Astrocyte (in vitro differentiated cells and primary cell): ENCODE measurements at regions not wholly inside any gene's neighbourhood (a gene's known extent, or its start where the extent isn't known, plus 50 kb on each side); places are given as distances from the start of the nearest gene placed in this dataset.
"Not testable (repeated sequence)": the region's sequence is repeated elsewhere in the genome, so short reads cannot be mapped to it uniquely, and the experiment has no call there.

Experiments
- DNase-seq: peaks from one replicate; pipeline ENCODE4 v3.0.0-alpha.2; 2010; ENCODE audit warnings: low read depth
- FAIRE-seq: peaks from 2 replicates; lab custom pipeline; 2011; peaks lifted over from hg19 to GRCh38; lab: Jason Lieb, UNC
- H2AFZ ChIP-seq: 2 replicates; pipeline ENCODE4 v1.6.0; 2012; ENCODE audit warnings: low read depth, low read length, inconsistent platforms
- H3K27ac ChIP-seq: 2 replicates; pipeline ENCODE4 v1.5.1; 2011; ENCODE audit warnings: low read depth, low read length, inconsistent platforms
- H3K27me3 ChIP-seq: 2 replicates; pipeline ENCODE4 v1.6.0; 2011; ENCODE audit warnings: low read length, inconsistent platforms; ENCODE audit not compliant: insufficient read depth
- H3K36me3 ChIP-seq: 2 replicates; pipeline ENCODE4 v1.5.1; 2011; ENCODE audit warnings: low read length, inconsistent platforms; ENCODE audit not compliant: insufficient read depth
- H3K4me1 ChIP-seq: 2 replicates; pipeline ENCODE4 v1.5.1; 2011; ENCODE audit warnings: low read length, inconsistent platforms; ENCODE audit not compliant: insufficient read depth
- H3K4me2 ChIP-seq: 2 replicates; pipeline ENCODE4 v1.6.0; 2012; ENCODE audit warnings: low read length, inconsistent platforms
- H3K4me3 ChIP-seq: 2 replicates; pipeline ENCODE4 v1.5.1; 2011; ENCODE audit warnings: low read depth, mild to moderate bottlenecking, low read length, inconsistent platforms; ENCODE audit not compliant: insufficient read depth
- H3K79me2 ChIP-seq: 2 replicates; pipeline ENCODE4 v1.6.0; 2012; ENCODE audit warnings: mild to moderate bottlenecking, low read length, inconsistent platforms; ENCODE audit not compliant: insufficient read depth
- H3K9ac ChIP-seq: 2 replicates; pipeline ENCODE4 v1.6.0; 2012; ENCODE audit warnings: mild to moderate bottlenecking, low read length, inconsistent platforms
- H3K9me3 ChIP-seq: 2 replicates; pipeline ENCODE4 v1.5.1; 2012; ENCODE audit warnings: low read depth, mild to moderate bottlenecking, low read length, inconsistent platforms; ENCODE audit not compliant: insufficient read depth
- H4K20me1 ChIP-seq: 2 replicates; pipeline ENCODE4 v1.6.0; 2012; ENCODE audit warnings: low read length, inconsistent platforms; ENCODE audit not compliant: insufficient read depth
- H3K27ac Mint-ChIP-seq: one replicate; pipeline ENCODE4 v1.8.0; 2021; ENCODE audit warnings: mild to moderate bottlenecking, mixed read lengths; ENCODE audit not compliant: unreplicated experiment
- H3K27me3 Mint-ChIP-seq: one replicate; pipeline ENCODE4 v1.8.0; 2021; ENCODE audit warnings: low read depth, mixed read lengths; ENCODE audit not compliant: unreplicated experiment
- H3K36me3 Mint-ChIP-seq: one replicate; pipeline ENCODE4 v1.8.0; 2021; ENCODE audit warnings: low read depth, mixed read lengths; ENCODE audit not compliant: unreplicated experiment
- H3K4me1 Mint-ChIP-seq: one replicate; pipeline ENCODE4 v1.8.0; 2021; ENCODE audit warnings: low read depth, mixed read lengths; ENCODE audit not compliant: unreplicated experiment
- H3K4me3 Mint-ChIP-seq: one replicate; pipeline ENCODE4 v1.8.0; 2021; ENCODE audit warnings: mild to moderate bottlenecking, moderate library complexity, mixed read lengths; ENCODE audit not compliant: unreplicated experiment
- H3K9me3 Mint-ChIP-seq: one replicate; pipeline ENCODE4 v1.8.0; 2021; ENCODE audit warnings: mild to moderate bottlenecking, mixed read lengths; ENCODE audit not compliant: unreplicated experiment
- CTCF ChIP-seq: IDR thresholded peaks from 2 replicates; pipeline ENCODE4 v1.5.1; 2011; ENCODE audit warnings: low read depth, mild to moderate bottlenecking, inconsistent platforms, low read length, moderate library complexity; ENCODE audit not compliant: insufficient read depth
- EZH2 ChIP-seq: IDR thresholded peaks from 2 replicates; pipeline ENCODE4 v1.6.1; 2012; ENCODE audit warnings: mild to moderate bottlenecking, low read length, inconsistent platforms; ENCODE audit not compliant: insufficient read depth

- Mint-ChIP-seq H3K27ac (no peak overlapping the region), H3K4me1 (no peaks in the 10 kb centered on the region), H3K9me3 (peaks cover 3% of the 10 kb centered on the region), H3K36me3 (no peaks in the 10 kb centered on the region), H3K27me3 (peaks cover 14% of the 10 kb centered on the region), H3K4me3 (no peak overlapping the region)
- Histone ChIP-seq H3K79me2 (no peaks in the 10 kb centered on the region), H3K36me3 (no peaks in the 10 kb centered on the region), H3K4me3 (no peak overlapping the region), H3K9ac (no peak overlapping the region), H3K9me3 (peaks cover 23% of the 10 kb centered on the region), H4K20me1 (no peaks in the 10 kb centered on the region), H2AFZ (no peak overlapping the region), H3K4me2 (no peak overlapping the region), H3K27me3 (no peaks in the 10 kb centered on the region), H3K27ac (no peak overlapping the region), H3K4me1 (no peaks in the 10 kb centered on the region)
- TF ChIP-seq EZH2 = no peak
- no peak for TF ChIP-seq CTCF
- FAIRE-seq (no peak), DNase-seq (no peak)
Observed at GRCh38 chr6:168377856-168378832, 58.6 kb upstream of the DACT2 start.

GRCh38 chr6:168379579-168379978 lies 60.0 kb upstream of the DACT2 start:
- H4K20me1 ChIP-seq, H2AFZ ChIP-seq, H3K4me3 ChIP-seq, H3K79me2 ChIP-seq, H3K27ac Mint-ChIP-seq, H3K9me3 Mint-ChIP-seq, H3K36me3 Mint-ChIP-seq, H3K27me3 Mint-ChIP-seq, H3K27ac ChIP-seq, H3K36me3 ChIP-seq, H3K4me3 Mint-ChIP-seq, DNase-seq, H3K9ac ChIP-seq, H3K27me3 ChIP-seq, H3K4me1 Mint-ChIP-seq, H3K4me1 ChIP-seq, H3K4me2 ChIP-seq, FAIRE-seq: not testable (repeated sequence)
- H3K9me3 ChIP-seq = peaks cover 27% of the 10 kb centered on the region

GRCh38 chr6:168380166-168380955 lies 60.6 kb upstream of the SMOC2 start:
- peaks cover 27% of the 10 kb centered on the region for H3K9me3 ChIP-seq
- not testable (repeated sequence) for H3K4me1 Mint-ChIP-seq, H3K36me3 ChIP-seq, H3K27me3 Mint-ChIP-seq, DNase-seq, H4K20me1 ChIP-seq, FAIRE-seq, H3K27ac Mint-ChIP-seq, H3K27me3 ChIP-seq, H2AFZ ChIP-seq, H3K4me2 ChIP-seq, H3K27ac ChIP-seq, H3K36me3 Mint-ChIP-seq, H3K4me1 ChIP-seq, H3K9me3 Mint-ChIP-seq, H3K4me3 ChIP-seq, H3K9ac ChIP-seq, H3K4me3 Mint-ChIP-seq, H3K79me2 ChIP-seq
